ENCODE measurements at regions not wholly inside any gene's neighbourhood (a gene's known extent, or its start where the extent isn't known, plus 50 kb on each side); places are given as distances from the start of the nearest gene placed in this dataset.

GRCh38 chr11:23317816-23318215 lies 457.5 kb upstream of the CCDC179 start:
- TF ChIP-seq, protein P1, sequence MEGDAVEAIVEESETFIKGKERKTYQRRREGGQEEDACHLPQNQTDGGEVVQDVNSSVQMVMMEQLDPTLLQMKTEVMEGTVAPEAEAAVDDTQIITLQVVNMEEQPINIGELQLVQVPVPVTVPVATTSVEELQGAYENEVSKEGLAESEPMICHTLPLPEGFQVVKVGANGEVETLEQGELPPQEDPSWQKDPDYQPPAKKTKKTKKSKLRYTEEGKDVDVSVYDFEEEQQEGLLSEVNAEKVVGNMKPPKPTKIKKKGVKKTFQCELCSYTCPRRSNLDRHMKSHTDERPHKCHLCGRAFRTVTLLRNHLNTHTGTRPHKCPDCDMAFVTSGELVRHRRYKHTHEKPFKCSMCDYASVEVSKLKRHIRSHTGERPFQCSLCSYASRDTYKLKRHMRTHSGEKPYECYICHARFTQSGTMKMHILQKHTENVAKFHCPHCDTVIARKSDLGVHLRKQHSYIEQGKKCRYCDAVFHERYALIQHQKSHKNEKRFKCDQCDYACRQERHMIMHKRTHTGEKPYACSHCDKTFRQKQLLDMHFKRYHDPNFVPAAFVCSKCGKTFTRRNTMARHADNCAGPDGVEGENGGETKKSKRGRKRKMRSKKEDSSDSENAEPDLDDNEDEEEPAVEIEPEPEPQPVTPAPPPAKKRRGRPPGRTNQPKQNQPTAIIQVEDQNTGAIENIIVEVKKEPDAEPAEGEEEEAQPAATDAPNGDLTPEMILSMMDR (IDR thresholded peaks at IDR 0.05): no peak
- TF ChIP-seq POLR2A (IDR thresholded peaks at IDR 0.05): no peak
